Epithelial cell of prostate (primary cell): ENCODE measurements at regions not wholly inside any gene's neighbourhood (a gene's known extent, or its start where the extent isn't known, plus 50 kb on each side); places are given as distances from the start of the nearest gene placed in this dataset.

ENCODE experiments used
- DNase-seq: peaks from one replicate; pipeline ENCODE4 v3.0.0-alpha.2; 2011; ENCODE audit warnings: low read depth, low spot score
- H3K27ac ChIP-seq: fragments of 450-650 bp; 2 replicates; pipeline ENCODE4 v1.5.1; 2017; ENCODE audit warnings: mild to moderate bottlenecking

- DNase-seq, result no peak
Measured at GRCh38 chr10:33539116-33539515, 204.6 kb upstream of the NRP1 start.

GRCh38 chr10:33537066-33537465, 202.6 kb upstream of the NRP1 start:
- DNase-seq, result no peak

More at GRCh38 chr10:33539116-33539515, 204.6 kb upstream of the NRP1 start:
- no peak overlapping the region for H3K27ac ChIP-seq

GRCh38 chr10:33536508-33536907, 202.0 kb upstream of the NRP1 start:
- no peak overlapping the region for H3K27ac ChIP-seq
- DNase-seq, result no peak

More at GRCh38 chr10:33537066-33537465, 202.6 kb upstream of the NRP1 start:
- no peak overlapping the region for H3K27ac ChIP-seq

- no peak overlapping the region for H3K27ac ChIP-seq
- no peak for DNase-seq
Measured at GRCh38 chr10:33535866-33536265, 201.4 kb upstream of the NRP1 start.

- no peak for DNase-seq
Measured at GRCh38 chr10:33534416-33534815, 199.9 kb upstream of the NRP1 start.

GRCh38 chr10:33533612-33534011, 199.1 kb upstream of the NRP1 start:
- no peak overlapping the region for H3K27ac ChIP-seq
- no peak for DNase-seq

More at GRCh38 chr10:33534416-33534815, 199.9 kb upstream of the NRP1 start:
- H3K27ac ChIP-seq, result no peak overlapping the region

GRCh38 chr10:33532901-33533300, 198.4 kb upstream of the NRP1 start:
- H3K27ac ChIP-seq, result no peak overlapping the region
- DNase-seq, result no peak

GRCh38 chr10:33529234-33529633, 194.8 kb upstream of the NRP1 start:
- DNase-seq, result no peak
- no peak overlapping the region for H3K27ac ChIP-seq

- DNase-seq, result peak; percentile 10
- no peak overlapping the region for H3K27ac ChIP-seq
Measured at GRCh38 chr10:33524966-33525365, 190.5 kb upstream of the NRP1 start.

GRCh38 chr10:33524041-33524440, 189.6 kb upstream of the NRP1 start:
- no peak for DNase-seq
- no peak overlapping the region for H3K27ac ChIP-seq

- no peak overlapping the region for H3K27ac ChIP-seq
- no peak for DNase-seq
Measured at GRCh38 chr10:33523236-33523792, 188.8 kb upstream of the NRP1 start.

GRCh38 chr10:33521904-33522303, 187.4 kb upstream of the NRP1 start:
- H3K27ac ChIP-seq, result no peak overlapping the region
- no peak for DNase-seq

- no peak overlapping the region for H3K27ac ChIP-seq
- DNase-seq, result no peak
Measured at GRCh38 chr10:33521062-33521461, 186.6 kb upstream of the NRP1 start.

GRCh38 chr10:33520223-33520622, 185.8 kb upstream of the NRP1 start:
- H3K27ac ChIP-seq, result no peak overlapping the region
- no peak for DNase-seq

GRCh38 chr10:33519130-33519860, 184.8 kb upstream of the NRP1 start:
- no peak for DNase-seq
- no peak overlapping the region for H3K27ac ChIP-seq

GRCh38 chr10:33510206-33510605, 175.7 kb upstream of the NRP1 start:
- no peak overlapping the region for H3K27ac ChIP-seq
- DNase-seq, result no peak

GRCh38 chr10:33509231-33509831, 174.9 kb upstream of the NRP1 start:
- H3K27ac ChIP-seq, result no peak overlapping the region
- peak; percentile 65 for DNase-seq

- H3K27ac ChIP-seq, result peak overlapping the region; percentile 53
- DNase-seq, result no peak
Measured at GRCh38 chr10:33507662-33508425, 173.4 kb upstream of the NRP1 start.

GRCh38 chr10:33506838-33507661, 172.6 kb upstream of the NRP1 start:
- peak; percentile 68 for DNase-seq

GRCh38 chr10:33506391-33506790, 171.9 kb upstream of the NRP1 start:
- H3K27ac ChIP-seq, result peak overlapping the region; percentile 53
- no peak for DNase-seq

More at GRCh38 chr10:33506838-33507661, 172.6 kb upstream of the NRP1 start:
- H3K27ac ChIP-seq, result peak overlapping the region; percentile 53
